ENCODE measurements at regions not wholly inside any gene's neighbourhood (a gene's known extent, or its start where the extent isn't known, plus 50 kb on each side); places are given as distances from the start of the nearest gene placed in this dataset.

DNA sequence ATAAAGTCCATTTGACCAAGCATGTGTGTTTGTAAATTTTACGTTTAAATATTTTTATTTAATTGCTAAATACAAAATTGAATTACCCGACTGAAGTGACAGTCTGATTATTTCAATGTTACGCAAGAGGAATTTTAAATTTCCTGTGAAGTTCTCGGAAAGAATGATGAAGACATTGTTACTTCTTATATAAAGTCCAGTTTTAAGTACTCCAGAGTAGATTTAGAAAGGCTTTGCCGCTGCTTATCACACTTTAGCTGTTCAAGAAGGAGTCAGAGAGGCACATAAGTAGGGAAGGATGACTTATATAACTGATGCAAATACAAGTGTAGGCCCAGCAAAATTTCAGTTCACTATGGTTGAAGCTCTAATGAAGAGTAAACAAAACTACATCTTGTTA, 265.1 kb upstream of the CITED2 start:
- TF ChIP-seq POLR2A (IDR thresholded peaks at IDR 0.05): no peak
- TF ChIP-seq POLR2AphosphoS5 (IDR thresholded peaks at IDR 0.05): no peak
- TF ChIP-seq, protein P1, sequence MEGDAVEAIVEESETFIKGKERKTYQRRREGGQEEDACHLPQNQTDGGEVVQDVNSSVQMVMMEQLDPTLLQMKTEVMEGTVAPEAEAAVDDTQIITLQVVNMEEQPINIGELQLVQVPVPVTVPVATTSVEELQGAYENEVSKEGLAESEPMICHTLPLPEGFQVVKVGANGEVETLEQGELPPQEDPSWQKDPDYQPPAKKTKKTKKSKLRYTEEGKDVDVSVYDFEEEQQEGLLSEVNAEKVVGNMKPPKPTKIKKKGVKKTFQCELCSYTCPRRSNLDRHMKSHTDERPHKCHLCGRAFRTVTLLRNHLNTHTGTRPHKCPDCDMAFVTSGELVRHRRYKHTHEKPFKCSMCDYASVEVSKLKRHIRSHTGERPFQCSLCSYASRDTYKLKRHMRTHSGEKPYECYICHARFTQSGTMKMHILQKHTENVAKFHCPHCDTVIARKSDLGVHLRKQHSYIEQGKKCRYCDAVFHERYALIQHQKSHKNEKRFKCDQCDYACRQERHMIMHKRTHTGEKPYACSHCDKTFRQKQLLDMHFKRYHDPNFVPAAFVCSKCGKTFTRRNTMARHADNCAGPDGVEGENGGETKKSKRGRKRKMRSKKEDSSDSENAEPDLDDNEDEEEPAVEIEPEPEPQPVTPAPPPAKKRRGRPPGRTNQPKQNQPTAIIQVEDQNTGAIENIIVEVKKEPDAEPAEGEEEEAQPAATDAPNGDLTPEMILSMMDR (IDR thresholded peaks at IDR 0.05): no peak
- WGBS: 96% methylated on average over 5 of the region's 5 CpGs
- intact Hi-C loops (cut with DNase I): no loop called here

DNA sequence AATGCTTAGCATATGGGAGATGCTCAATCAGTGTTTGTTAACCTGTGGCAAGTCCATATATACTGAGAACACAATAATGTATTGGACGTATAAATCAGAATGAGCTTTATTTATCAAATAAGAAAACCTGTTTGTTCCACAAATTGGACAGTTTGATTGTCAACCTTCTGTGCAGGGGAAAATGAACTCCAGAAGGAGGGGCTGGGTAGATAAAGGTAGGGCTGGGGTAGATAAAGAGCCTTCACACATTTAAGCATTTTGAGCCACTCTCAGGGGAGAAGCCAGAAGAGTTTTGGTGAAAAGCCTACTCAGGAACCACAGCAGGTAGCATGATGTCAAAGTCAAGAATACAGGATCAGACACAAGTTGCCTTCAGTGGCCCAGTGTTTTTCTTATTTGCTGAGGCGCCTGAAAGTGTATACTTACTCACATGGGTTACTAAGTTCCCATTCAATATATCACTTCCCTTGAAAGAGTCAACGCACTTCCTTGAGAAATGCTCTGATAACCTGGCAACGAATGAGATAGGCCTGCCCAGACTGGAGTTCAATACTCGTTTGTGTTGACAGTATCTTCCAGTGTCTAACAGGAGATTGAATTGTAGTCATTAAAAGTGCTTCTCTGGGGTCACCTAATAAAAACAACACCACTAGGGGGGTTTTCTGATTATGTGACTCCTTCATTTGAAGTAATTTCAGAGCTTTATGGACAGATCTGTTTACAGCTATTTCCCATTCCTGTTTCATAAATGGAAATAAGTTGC, 263.9 kb upstream of the CITED2 start:
- DNase-seq (ENCODE audit: low spot score): no peak
- TF ChIP-seq, protein P1 (IDR thresholded peaks at IDR 0.05): no peak
- no peak for TF ChIP-seq POLR2AphosphoS5 (IDR thresholded peaks at IDR 0.05)
- no peak for TF ChIP-seq POLR2A (IDR thresholded peaks at IDR 0.05)
- no peaks in the 10 kb centered on the region for H3K9me3 ChIP-seq
- H3K4me1 ChIP-seq (replicated peaks): no peaks in the 10 kb centered on the region
- intact Hi-C loops (cut with DNase I): no loop called here
- no peaks in the 10 kb centered on the region for H3K27me3 ChIP-seq (replicated peaks; ENCODE audit: insufficient read depth)
- H3K36me3 ChIP-seq: no peaks in the 10 kb centered on the region
- H3K27ac ChIP-seq: no peak overlapping the region
- WGBS: 80% methylated on average over 5 of the region's 5 CpGs
- H3K4me3 ChIP-seq: no peak overlapping the region

More for the DNA sequence above, 265.1 kb upstream of the CITED2 start:
- no peak for DNase-seq (ENCODE audit: low spot score)
- H3K4me3 ChIP-seq: no peak overlapping the region
- no peaks in the 10 kb centered on the region for H3K9me3 ChIP-seq
- no peaks in the 10 kb centered on the region for H3K36me3 ChIP-seq
- no peaks in the 10 kb centered on the region for H3K4me1 ChIP-seq (replicated peaks)
- H3K27ac ChIP-seq: no peak overlapping the region
- no peaks in the 10 kb centered on the region for H3K27me3 ChIP-seq (replicated peaks; ENCODE audit: insufficient read depth)

DNA sequence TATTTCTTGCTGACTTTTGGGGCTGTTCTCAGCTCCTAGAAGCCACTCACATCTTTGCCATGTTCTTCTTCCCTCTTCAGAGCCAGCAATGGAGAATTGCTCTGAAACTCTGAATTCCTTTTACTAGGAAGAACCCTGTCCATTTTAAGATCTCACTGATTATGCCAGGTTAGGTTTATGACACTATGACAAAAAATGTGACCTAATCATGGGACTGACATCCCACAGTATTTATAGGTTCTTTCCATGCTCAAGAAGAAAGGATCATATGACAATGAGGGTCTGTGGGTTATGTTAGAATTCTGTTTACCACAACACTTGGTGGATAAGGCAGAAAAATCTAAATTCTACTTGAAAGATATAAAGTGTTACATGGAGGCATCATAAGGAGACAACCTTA, 263.3 kb upstream of the CITED2 start:
- intact Hi-C loops (cut with DNase I): no loop called here
- Histone ChIP-seq H3K4me3 (no peak overlapping the region), H3K27me3 (replicated peaks; ENCODE audit: insufficient read depth) (no peaks in the 10 kb centered on the region), H3K27ac (no peak overlapping the region), H3K36me3 (no peaks in the 10 kb centered on the region), H3K4me1 (replicated peaks) (no peaks in the 10 kb centered on the region), H3K9me3 (no peaks in the 10 kb centered on the region)
- no peak for DNase-seq (ENCODE audit: low spot score)
- TF ChIP-seq POLR2A (IDR thresholded peaks at IDR 0.05) (no peak), POLR2AphosphoS5 (IDR thresholded peaks at IDR 0.05) (no peak)
- TF ChIP-seq, protein P1 (IDR thresholded peaks at IDR 0.05): no peak

DNA sequence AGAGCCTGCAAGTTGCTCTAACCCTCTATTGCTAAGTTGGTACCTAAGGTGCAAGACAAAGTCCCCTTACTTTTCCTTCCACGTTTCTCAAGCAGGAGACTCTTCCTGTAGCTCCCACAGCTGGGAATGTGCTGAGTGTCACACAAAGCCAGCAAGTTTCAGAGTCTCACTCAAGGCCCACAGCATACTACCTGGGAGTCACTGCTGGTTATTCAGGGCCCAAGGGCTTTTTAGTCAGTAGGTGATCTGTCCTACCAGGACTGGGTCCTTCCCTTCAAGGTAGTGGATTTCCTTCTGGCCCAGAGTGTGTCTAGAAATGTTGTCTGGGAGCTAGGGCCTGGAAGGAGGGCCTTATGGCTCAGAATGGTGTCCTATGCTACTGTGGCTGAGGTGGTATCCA, 261.9 kb upstream of the CITED2 start:
- 100% methylated on average over 1 of the region's 1 CpG for WGBS
- no peak overlapping the region for H3K4me3 ChIP-seq
- intact Hi-C loops (cut with DNase I): no loop called here
- H3K36me3 ChIP-seq: no peaks in the 10 kb centered on the region
- no peak overlapping the region for H3K27ac ChIP-seq
- no peaks in the 10 kb centered on the region for H3K27me3 ChIP-seq (replicated peaks; ENCODE audit: insufficient read depth)
- DNase-seq (ENCODE audit: low spot score): no peak
- TF ChIP-seq, protein P1 (IDR thresholded peaks at IDR 0.05): no peak
- TF ChIP-seq POLR2AphosphoS5 (IDR thresholded peaks at IDR 0.05) (no peak), POLR2A (IDR thresholded peaks at IDR 0.05) (no peak)
- no peaks in the 10 kb centered on the region for H3K9me3 ChIP-seq
- H3K4me1 ChIP-seq (replicated peaks): no peaks in the 10 kb centered on the region
